Astrocyte (in vitro differentiated cells and primary cell): ENCODE measurements at regions not wholly inside any gene's neighbourhood (a gene's known extent, or its start where the extent isn't known, plus 50 kb on each side); places are given as distances from the start of the nearest gene placed in this dataset.

Source experiments
- CTCF ChIP-seq: IDR thresholded peaks from 2 replicates; pipeline ENCODE4 v1.5.1; 2011; ENCODE audit warnings: low read depth, mild to moderate bottlenecking, inconsistent platforms, low read length, moderate library complexity; ENCODE audit not compliant: insufficient read depth
- EZH2 ChIP-seq: IDR thresholded peaks from 2 replicates; pipeline ENCODE4 v1.6.1; 2012; ENCODE audit warnings: mild to moderate bottlenecking, low read length, inconsistent platforms; ENCODE audit not compliant: insufficient read depth

- no peak for TF ChIP-seq CTCF
- TF ChIP-seq EZH2, result no peak
Observed at GRCh38 chr7:110507832-110508231, 583.1 kb upstream of the LRRN3 start.
